Endothelial cell of umbilical vein (primary cell): ENCODE measurements at regions not wholly inside any gene's neighbourhood (a gene's known extent, or its start where the extent isn't known, plus 50 kb on each side); places are given as distances from the start of the nearest gene placed in this dataset.

Source experiments
- BruUV-seq: library from RNA; stranded (reverse); fragments of 400-500 nt; replicated peaks from 2 replicates; lab custom pipeline; 2021; lab: Mats Ljungman, UMichigan
- CTCF ChIA-PET: fragments of 300-600, 350-600 bp; sonication (Branson Sonifier 250); formaldehyde crosslinking; loops from one replicate; lab custom pipeline; 2021; ENCODE audit warnings: antibody characterized with exemption, inconsistent platforms; lab: Charles Lee
- POLR2A ChIA-PET: fragments of 300-600, 350-600 bp; sonication (Branson Sonifier 250); formaldehyde crosslinking; loops from one replicate; lab custom pipeline; 2021; ENCODE audit warnings: antibody characterized with exemption, inconsistent platforms; lab: Charles Lee
- DNase-seq: peaks from one replicate; pipeline ENCODE4 v3.0.0-alpha.2; 2011; ENCODE audit warnings: low read depth, low spot score
- FAIRE-seq: peaks from 2 replicates; lab custom pipeline; 2011; peaks lifted over from hg19 to GRCh38; lab: Jason Lieb, UNC
- H2AFZ ChIP-seq: 2 replicates; pipeline ENCODE4 v1.6.0; 2012; ENCODE audit warnings: low read depth, low read length, control low read depth, inconsistent platforms
- H3K27ac ChIP-seq: 2 replicates; pipeline ENCODE4 v1.5.1; 2011; ENCODE audit warnings: low read depth, mild to moderate bottlenecking, control low read depth, low read length, moderate library complexity; ENCODE audit not compliant: insufficient read depth
- H3K27me3 ChIP-seq, 2 experiments: 2 replicates each; pipeline versions ENCODE4 v1.6.0 to v1.6.1; 2011; ENCODE audit warnings: low read length in 2 of 2, mixed read lengths in 1 of 2; ENCODE audit not compliant: control insufficient read depth in 2 of 2, insufficient read depth in 2 of 2
- H3K36me3 ChIP-seq, 2 experiments: 2 replicates in 1 of 2; 3 replicates in 1 of 2; pipeline ENCODE4 v1.5.1; 2011; ENCODE audit warnings: low read length in 2 of 2, mild to moderate bottlenecking in 1 of 2, moderate library complexity in 1 of 2; ENCODE audit not compliant: control insufficient read depth in 2 of 2, insufficient read depth in 2 of 2; ENCODE audit errors: extremely low read depth in 1 of 2
- H3K4me1 ChIP-seq: 3 replicates; pipeline ENCODE4 v1.5.1; 2011; ENCODE audit warnings: mild to moderate bottlenecking, low read length; ENCODE audit not compliant: control insufficient read depth, insufficient read depth; ENCODE audit errors: extremely low read depth
- H3K4me2 ChIP-seq: 2 replicates; pipeline ENCODE4 v1.6.1; 2011; ENCODE audit warnings: low read length, control low read depth, mixed read lengths; ENCODE audit not compliant: insufficient read depth
- H3K4me3 ChIP-seq, 3 experiments: fragments of 200-600 bp in 1 of 3; sonication (generic), shearing (Covaris generic) in 1 of 3; replicated peaks in 1 of 3; 2 replicates each; pipeline ENCODE4 v1.5.1; 2011 to 2016; ENCODE audit warnings: control low read depth in 3 of 3, low read length in 3 of 3, mild to moderate bottlenecking in 2 of 3, inconsistent platforms in 1 of 3, low read depth in 1 of 3, moderate library complexity in 1 of 3; ENCODE audit not compliant: insufficient read depth in 1 of 3
- H3K79me2 ChIP-seq: 2 replicates; pipeline ENCODE4 v1.6.0; 2012; ENCODE audit warnings: low read length, inconsistent platforms; ENCODE audit not compliant: control insufficient read depth, insufficient read depth
- H3K9ac ChIP-seq: replicated peaks from 2 replicates; pipeline ENCODE3; 2011; ENCODE audit warnings: low read length, control low read depth; ENCODE audit not compliant: insufficient read depth; ENCODE audit errors: extremely low read depth
- H3K9me1 ChIP-seq: replicated peaks from 3 replicates; pipeline ENCODE4 v1.6.0; 2011; ENCODE audit warnings: mild to moderate bottlenecking, low read length; ENCODE audit not compliant: control insufficient read depth, insufficient read depth; ENCODE audit errors: extremely low read depth
- H3K9me3 ChIP-seq: replicated peaks from 2 replicates; pipeline ENCODE4 v1.5.1; 2012; ENCODE audit warnings: low read length, inconsistent platforms; ENCODE audit not compliant: control insufficient read depth, insufficient read depth
- H4K20me1 ChIP-seq: replicated peaks from 2 replicates; pipeline ENCODE3; 2011; ENCODE audit warnings: mild to moderate bottlenecking, low read length; ENCODE audit not compliant: control insufficient read depth, insufficient read depth; ENCODE audit errors: extremely low read depth
- EZH2 ChIP-seq: IDR thresholded peaks from 2 replicates; pipeline ENCODE4 v1.6.1; 2012; ENCODE audit warnings: borderline replicate concordance, low read depth, mild to moderate bottlenecking, moderate library complexity, low read length, inconsistent platforms; ENCODE audit not compliant: severe bottlenecking
- FOS ChIP-seq: IDR thresholded peaks from 2 replicates; pipeline ENCODE4 v1.6.1; 2011; ENCODE audit warnings: mild to moderate bottlenecking, low read length, moderate library complexity, borderline replicate concordance; ENCODE audit not compliant: insufficient read depth
- JUN ChIP-seq: IDR thresholded peaks from 2 replicates; pipeline ENCODE4 v1.6.1; 2011; ENCODE audit warnings: borderline replicate concordance, low read depth; ENCODE audit not compliant: insufficient read length, insufficient read depth
- MYC ChIP-seq: IDR thresholded peaks from one replicate; pipeline ENCODE4 v1.6.1; 2011; ENCODE audit warnings: mild to moderate bottlenecking, low read depth, low read length
- POLR2A ChIP-seq: IDR thresholded peaks from 2 replicates; pipeline ENCODE4 v1.6.1; 2012; ENCODE audit warnings: low read depth, mild to moderate bottlenecking, control low read depth, low read length
- POLR2AphosphoS5 ChIP-seq: IDR thresholded peaks from 2 replicates; pipeline ENCODE4 v1.6.1; 2012; ENCODE audit warnings: low read depth, mild to moderate bottlenecking, control low read depth, low read length, moderate library complexity; ENCODE audit not compliant: insufficient read depth
- dilution Hi-C: fragments of 300-500 bp; cut with MboI; formaldehyde crosslinking; loops from one replicate; pipeline ENCODE4 v1.15.0; 2019; ENCODE audit warnings: low sequenced_read_pairs; ENCODE audit not compliant: extremely low pct_ligation_motif_present
- intact Hi-C: fragments of 100-400 bp; cut with micrococcal nuclease; formaldehyde crosslinking; loops from one replicate; pipeline ENCODE4 v1.10.0; 2022
- TF ChIP-seq, protein P1 (sequence below), 2 donors: IDR thresholded peaks; 1 replicate in 1 of 2; 2 replicates in 1 of 2; pipeline ENCODE4 v1.5.1; 2011; ENCODE audit warnings: low read length in 2 of 2, mild to moderate bottlenecking in 2 of 2, moderate library complexity in 2 of 2, control low read depth in 1 of 2, inconsistent platforms in 1 of 2, low read depth in 1 of 2; ENCODE audit not compliant: insufficient read depth in 1 of 2; ENCODE audit errors: extremely low read depth in 1 of 2
- TF ChIP-seq, protein P2 (sequence below): IDR thresholded peaks from 2 replicates; pipeline ENCODE4 v1.6.1; 2011; ENCODE audit not compliant: insufficient read depth, insufficient read length

DNA sequence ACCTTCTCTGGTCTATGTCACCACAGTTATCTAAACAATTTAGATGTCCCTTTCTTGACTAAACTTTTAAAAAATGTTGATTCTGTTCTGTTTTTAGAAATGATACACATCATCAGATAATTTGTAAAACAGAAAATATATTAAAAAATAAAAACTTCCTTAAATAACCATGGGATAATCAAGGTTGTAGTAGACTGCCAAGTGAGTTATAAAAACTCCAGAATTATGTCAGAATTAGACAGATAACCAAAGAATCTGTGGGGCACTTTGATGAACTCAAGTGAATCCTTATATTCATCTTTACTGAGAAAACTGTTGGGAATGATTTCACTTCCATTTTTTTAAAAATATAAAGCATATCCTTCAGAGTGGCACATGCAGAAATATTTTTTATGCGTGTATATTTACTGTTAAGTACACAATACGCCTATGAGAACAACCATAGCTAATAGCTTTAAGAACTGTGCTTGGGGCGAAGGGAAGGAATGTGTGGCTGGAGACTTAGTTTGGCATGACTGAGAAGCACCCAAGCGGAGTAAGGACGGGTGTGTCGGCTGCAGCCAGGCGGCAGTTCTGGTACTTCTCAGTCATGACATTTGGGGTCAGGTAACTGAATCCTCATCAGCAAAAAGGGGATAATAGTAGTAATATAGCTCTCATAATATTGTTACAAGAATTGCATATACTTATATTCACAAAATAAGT, 604.7 kb upstream of the CITED2 start:
- intact Hi-C loops: loop anchor here (5.0 to 10.0 kb wide), 3 partner anchors 73 to 876 kb away; no protein-coding TSS in a partner anchor
- CTCF ChIA-PET: interaction anchor here (1.6 kb wide), 1 partner anchor 33 kb away, joined by 3 read pairs; no protein-coding TSS in a partner anchor
- POLR2A ChIA-PET: no interaction called here

More for the DNA sequence above, 604.7 kb upstream of the CITED2 start:
- TF ChIP-seq, protein P1, sequence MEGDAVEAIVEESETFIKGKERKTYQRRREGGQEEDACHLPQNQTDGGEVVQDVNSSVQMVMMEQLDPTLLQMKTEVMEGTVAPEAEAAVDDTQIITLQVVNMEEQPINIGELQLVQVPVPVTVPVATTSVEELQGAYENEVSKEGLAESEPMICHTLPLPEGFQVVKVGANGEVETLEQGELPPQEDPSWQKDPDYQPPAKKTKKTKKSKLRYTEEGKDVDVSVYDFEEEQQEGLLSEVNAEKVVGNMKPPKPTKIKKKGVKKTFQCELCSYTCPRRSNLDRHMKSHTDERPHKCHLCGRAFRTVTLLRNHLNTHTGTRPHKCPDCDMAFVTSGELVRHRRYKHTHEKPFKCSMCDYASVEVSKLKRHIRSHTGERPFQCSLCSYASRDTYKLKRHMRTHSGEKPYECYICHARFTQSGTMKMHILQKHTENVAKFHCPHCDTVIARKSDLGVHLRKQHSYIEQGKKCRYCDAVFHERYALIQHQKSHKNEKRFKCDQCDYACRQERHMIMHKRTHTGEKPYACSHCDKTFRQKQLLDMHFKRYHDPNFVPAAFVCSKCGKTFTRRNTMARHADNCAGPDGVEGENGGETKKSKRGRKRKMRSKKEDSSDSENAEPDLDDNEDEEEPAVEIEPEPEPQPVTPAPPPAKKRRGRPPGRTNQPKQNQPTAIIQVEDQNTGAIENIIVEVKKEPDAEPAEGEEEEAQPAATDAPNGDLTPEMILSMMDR (IDR thresholded peaks at IDR 0.05; ENCODE audit: extremely low read depth in 1 of 2, insufficient read depth in 1 of 2, low read depth in 1 of 2, low read length in 2 of 2): no peak
- TF ChIP-seq POLR2AphosphoS5 (no peak), POLR2A (no peak), FOS (no peak), MYC (no peak), JUN (no peak), EZH2 (no peak)
- TF ChIP-seq, protein P2, sequence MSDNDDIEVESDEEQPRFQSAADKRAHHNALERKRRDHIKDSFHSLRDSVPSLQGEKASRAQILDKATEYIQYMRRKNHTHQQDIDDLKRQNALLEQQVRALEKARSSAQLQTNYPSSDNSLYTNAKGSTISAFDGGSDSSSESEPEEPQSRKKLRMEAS: no peak
- Histone ChIP-seq H3K27me3 (no peaks in the 10 kb centered on the region), H3K9ac (no peak overlapping the region), H3K4me3 (no peak overlapping the region), H3K9me1 (no peaks in the 10 kb centered on the region), H2AFZ (no peak overlapping the region), H3K27ac (no peak overlapping the region), H3K9me3 (no peaks in the 10 kb centered on the region), H3K4me2 (no peak overlapping the region), H3K79me2 (no peaks in the 10 kb centered on the region), H4K20me1 (no peaks in the 10 kb centered on the region), H3K4me1 (peaks cover 20% of the 10 kb centered on the region), H3K36me3 (no peaks in the 10 kb centered on the region)
- no TSS peak for BruUV-seq
- dilution Hi-C loops: no loop called here
- FAIRE-seq (no peak), DNase-seq (no peak)
